ENCODE measurements at regions not wholly inside any gene's neighbourhood (a gene's known extent, or its start where the extent isn't known, plus 50 kb on each side); places are given as distances from the start of the nearest gene placed in this dataset.
"Not testable (repeated sequence)": the region's sequence is repeated elsewhere in the genome, so short reads cannot be mapped to it uniquely, and the experiment has no call there.

- no peak for DNase-seq (ENCODE audit: low read depth in 3 of 3)
Measured at GRCh38 chr22:47902646-47903180, 1140.3 kb downstream of the TBC1D22A start.

- no peak for DNase-seq (ENCODE audit: low read depth in 3 of 3)
Measured at GRCh38 chr22:47901911-47902310, 1139.5 kb downstream of the TBC1D22A start.

GRCh38 chr22:47899894-47900293 is 1137.4 kb downstream of the TBC1D22A start:
- no peak for DNase-seq (ENCODE audit: low read depth in 3 of 3)

- no peak for DNase-seq (ENCODE audit: low read depth in 3 of 3)
Measured at GRCh38 chr22:47898946-47899345, 1136.5 kb downstream of the TBC1D22A start.

DNA sequence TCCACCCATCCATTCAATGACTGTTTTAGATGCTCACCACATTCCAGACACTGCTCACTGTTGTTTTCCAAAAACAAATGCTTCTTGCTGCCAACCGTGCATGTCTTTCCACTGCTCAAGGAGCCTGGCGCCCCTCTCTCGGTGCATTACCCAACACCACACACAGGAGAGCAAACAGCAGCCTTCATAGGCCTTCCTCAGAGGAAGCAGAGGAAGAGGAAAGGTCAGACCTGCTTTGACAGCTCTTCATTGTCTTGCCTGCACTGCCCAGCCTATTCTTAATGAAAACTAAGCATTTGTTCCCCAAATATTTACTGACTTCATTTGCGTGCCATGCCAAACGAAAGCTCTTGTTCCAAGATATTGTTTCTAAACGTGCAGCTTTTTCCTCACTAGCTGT is 1129.2 kb downstream of the TBC1D22A start:
- no peak for DNase-seq (ENCODE audit: low read depth in 3 of 3)

GRCh38 chr22:47888817-47889216 is 1126.4 kb downstream of the TBC1D22A start:
- no peak for DNase-seq (ENCODE audit: low read depth in 3 of 3)

DNA sequence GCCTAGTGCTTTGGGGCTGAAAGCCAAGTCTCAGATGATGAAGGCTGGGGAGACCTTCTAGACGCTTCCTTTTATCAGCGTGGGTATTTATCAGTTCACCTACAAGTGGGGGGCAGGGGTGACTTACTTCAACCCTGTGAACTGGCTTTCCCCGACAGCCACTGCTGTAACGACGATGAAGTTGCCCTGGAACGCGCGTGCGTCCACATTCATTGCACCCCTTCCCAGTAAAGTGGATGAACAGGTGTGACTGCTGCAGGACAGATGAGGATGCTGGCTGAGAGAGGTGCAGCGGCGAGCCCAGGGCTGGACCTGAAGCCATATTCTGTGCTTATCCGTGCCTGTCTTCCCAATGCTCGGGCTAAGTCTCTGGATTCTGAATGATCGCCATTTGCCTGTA is 1122.3 kb downstream of the TBC1D22A start:
- DNase-seq (ENCODE audit: low read depth in 3 of 3), result no peak

- DNase-seq (ENCODE audit: low read depth in 3 of 3), result no peak
Measured at GRCh38 chr22:47884200-47884599, 1121.8 kb downstream of the TBC1D22A start.

DNA sequence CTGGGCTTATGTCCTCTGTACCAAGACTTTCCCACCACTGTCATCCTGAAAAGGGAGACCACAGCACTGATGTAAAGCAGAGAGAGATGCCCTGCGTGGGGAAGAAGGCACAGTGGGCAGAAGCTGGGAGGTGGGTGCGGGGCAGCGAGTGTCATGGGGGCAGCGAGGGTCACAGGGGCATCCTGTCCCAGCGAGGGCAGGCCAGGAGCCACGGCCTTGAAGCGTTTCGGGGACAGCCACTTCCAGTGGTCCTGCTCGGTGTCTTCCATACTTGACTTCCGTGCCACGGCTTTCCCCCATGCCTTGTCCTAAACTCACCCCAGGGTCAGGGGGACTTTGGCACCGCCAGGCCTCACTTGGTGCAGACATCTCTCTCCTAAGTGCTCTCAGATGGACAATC is 1121.3 kb downstream of the TBC1D22A start:
- DNase-seq (ENCODE audit: low read depth in 3 of 3), result no peak

GRCh38 chr22:47879346-47879745 is 1116.9 kb downstream of the TBC1D22A start:
- no peak for DNase-seq (ENCODE audit: low read depth in 3 of 3)

GRCh38 chr22:47878460-47878859 is 1116.0 kb downstream of the TBC1D22A start:
- no peak for DNase-seq (ENCODE audit: low read depth in 3 of 3)

DNA sequence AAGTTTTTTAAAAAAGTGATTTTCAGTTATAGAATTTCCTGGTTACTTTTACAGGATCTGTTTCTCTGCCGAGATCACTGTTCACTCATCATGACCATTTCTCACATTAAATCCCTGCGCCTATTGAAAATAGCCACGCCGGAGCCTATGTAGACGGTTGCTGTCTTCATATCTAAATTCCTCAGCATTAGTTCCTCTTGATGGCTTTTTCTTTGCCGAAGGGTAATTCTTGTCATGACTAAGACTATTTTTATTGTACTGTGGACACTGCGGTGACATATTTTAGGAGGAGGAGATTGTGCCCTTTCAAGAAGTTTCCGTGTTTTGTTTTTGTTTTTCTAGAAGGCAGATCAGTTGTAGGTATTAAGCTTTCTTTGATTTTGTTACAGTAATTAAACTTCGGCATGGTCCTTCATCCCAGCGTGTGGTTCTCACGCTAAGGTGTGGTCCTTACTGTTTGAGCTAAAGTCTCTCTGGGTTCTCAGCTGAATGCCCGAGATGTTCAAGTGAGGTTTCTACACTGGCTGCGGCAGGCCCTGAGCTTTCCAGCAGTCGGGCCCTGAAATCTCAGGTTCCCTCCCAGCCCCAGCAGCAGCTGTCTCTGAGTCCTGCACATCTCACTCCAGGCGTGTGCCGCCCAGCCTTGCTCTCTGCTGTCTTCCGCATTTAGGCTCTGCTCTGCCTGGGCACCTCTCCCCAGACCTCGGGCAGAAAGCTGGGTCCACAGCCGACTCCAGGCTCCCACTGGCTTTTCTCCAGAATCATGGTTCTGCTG is 1110.5 kb downstream of the TBC1D22A start:
- DNase-seq (ENCODE audit: low read depth in 3 of 3), result no peak

DNA sequence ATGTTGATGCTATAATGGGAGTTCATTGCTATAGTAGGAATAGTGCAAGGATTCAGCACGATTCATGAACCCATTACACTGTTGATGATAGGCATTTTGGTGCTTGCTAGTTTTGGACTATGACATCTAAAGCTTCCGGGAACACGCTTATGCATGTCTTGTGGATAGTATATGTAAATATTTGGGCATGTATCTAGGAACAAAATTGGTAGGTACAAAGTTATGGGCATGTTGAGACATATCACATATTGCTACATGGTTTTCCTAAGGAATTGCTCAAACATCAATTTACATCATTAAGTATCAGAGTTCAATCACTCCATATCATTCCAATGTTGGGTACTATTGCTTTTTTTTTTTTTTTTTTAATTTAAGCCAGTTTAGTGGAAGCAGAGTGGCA is 1103.2 kb downstream of the TBC1D22A start:
- no peak for DNase-seq (ENCODE audit: low read depth in 3 of 3)

DNA sequence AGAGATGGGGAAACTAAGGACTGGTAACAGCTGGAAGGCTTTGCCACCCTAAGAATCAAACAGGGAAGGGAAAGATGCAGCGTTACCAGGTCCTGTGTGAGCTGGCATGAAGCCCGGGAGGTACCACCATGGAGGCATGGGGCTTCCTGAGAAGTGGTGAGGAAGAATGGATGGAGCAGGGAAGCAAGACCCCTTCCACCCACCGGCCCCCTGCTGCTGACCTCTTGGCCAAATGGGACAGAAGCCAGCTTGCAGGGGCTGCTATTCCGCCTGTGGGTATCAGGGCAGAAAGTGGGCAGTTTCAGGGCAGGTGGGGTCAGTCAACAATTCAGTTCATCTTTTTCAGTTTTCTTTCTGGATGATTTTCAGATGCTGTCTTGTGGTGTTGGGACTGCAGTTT is 1099.9 kb downstream of the TBC1D22A start:
- DNase-seq (ENCODE audit: low read depth in 3 of 3), result no peak

- DNase-seq (ENCODE audit: low read depth in 3 of 3), result not testable (repeated sequence)
Measured at GRCh38 chr22:47860907-47861306, 1098.5 kb downstream of the TBC1D22A start.

- DNase-seq (ENCODE audit: low read depth in 3 of 3), result no peak
Measured at GRCh38 chr22:47859881-47860525, 1097.6 kb downstream of the TBC1D22A start.

- DNase-seq (ENCODE audit: low read depth in 3 of 3), result no peak
Measured at GRCh38 chr22:47858773-47859306, 1096.4 kb downstream of the TBC1D22A start.

DNA sequence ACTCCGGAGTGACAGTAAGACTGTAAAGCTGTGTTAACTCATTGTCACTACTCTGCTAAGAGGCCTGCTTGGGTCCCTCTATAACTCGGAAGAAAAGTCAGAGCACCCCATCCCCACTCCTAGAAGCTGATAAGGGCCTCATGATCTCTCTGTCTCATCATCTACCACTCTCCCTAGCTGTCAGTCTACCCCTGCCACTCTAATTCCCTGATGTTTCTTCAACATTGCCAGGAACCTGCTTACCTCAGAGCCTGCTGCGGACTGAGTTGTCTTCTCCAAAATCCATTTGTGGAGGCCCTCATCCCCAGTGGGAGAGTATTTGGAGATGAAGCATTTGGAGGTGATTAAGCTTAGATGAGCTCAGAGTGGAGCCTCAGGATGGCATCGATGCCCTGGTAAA is 1092.2 kb downstream of the TBC1D22A start:
- no peak for DNase-seq (ENCODE audit: low read depth in 3 of 3)

GRCh38 chr22:47854251-47854650 is 1091.8 kb downstream of the TBC1D22A start:
- DNase-seq (ENCODE audit: low read depth in 3 of 3), result no peak

DNA sequence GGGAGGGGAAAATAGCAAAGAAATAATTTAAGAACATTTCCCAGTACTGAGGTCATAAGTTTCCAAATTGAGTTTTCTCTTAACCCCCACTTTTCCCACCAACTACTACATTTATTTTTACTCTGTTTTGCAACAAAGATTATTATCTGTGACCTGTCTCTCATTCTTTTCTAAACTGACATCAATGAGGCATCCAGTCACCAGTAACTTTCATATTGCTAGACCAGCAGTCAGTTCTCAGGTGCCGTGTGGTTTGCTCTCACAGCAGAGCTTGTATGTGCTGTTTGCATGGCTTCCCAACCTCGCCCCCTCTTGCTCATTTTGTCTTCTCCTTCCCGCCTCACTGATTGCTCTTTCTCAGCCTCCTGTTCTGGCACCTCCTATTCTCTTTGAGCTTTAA is 1091.3 kb downstream of the TBC1D22A start:
- DNase-seq (ENCODE audit: low read depth in 3 of 3), result no peak

GRCh38 chr22:47851586-47851985 is 1089.1 kb downstream of the TBC1D22A start:
- DNase-seq (ENCODE audit: low read depth in 3 of 3), result no peak

DNA sequence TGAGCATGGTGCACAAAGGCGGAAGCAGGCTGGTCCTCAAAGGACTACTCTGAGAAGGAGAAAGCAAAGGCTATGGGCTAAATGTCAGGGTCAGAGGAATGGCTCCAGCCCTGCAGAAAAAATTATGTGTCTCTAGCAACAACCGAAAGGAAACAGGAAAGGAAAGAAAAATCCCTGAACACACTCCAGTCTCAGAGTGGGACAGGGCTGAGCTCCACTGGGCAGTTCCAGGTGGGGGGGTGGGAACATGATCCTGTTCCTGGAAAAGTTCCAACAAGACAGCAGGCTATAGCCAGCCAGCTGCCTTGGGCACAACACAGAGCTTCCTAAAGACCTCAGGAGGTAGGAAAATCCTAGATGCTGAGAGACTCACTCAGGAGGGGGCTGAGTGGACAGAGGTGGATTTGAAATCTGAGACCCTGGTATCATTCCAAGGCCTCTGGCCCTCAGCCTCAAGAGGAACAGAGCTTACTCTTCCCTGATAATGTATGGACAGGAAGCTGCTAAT is 1088.2 kb downstream of the TBC1D22A start:
- no peak for DNase-seq (ENCODE audit: low read depth in 3 of 3)

- DNase-seq (ENCODE audit: low read depth in 3 of 3), result no peak
Measured at GRCh38 chr22:47849576-47849975, 1087.1 kb downstream of the TBC1D22A start.

All from stimulated activated CD4-positive, alpha-beta T cell treated with anti-CD3 and anti-CD28 coated beads, TNF-alpha, amount 100 ng/mL, for 48 hours (primary cell).